ENCODE measurements at regions not wholly inside any gene's neighbourhood (a gene's known extent, or its start where the extent isn't known, plus 50 kb on each side); places are given as distances from the start of the nearest gene placed in this dataset.

DNA sequence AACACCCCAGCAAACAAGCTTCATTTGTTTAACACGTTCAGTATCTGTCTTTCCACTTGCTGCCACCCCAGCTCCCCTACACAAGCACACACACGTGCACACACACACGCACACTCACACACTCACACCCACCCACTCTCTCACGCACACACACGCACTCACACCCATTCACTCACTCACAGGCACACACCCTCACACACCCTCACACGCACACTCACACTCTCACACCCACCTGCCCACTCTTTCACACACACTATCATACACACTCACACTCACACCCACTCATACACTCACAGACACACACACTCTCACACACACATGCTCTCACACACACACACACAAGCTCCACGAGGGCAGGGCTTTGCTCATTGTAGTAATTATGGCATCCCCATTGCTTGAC lies 378.8 kb upstream of the SULF2 start:
- Histone ChIP-seq H3K4me3 (ENCODE audit: low read depth, low read length, poor library complexity, severe bottlenecking) (no peak overlapping the region), H3K27ac (ENCODE audit: low read depth, low read length, poor library complexity, severe bottlenecking) (no peak overlapping the region), H3K27me3 (replicated peaks; ENCODE audit: insufficient read depth, low read depth, low read length, poor library complexity) (peaks cover 31% of the 10 kb centered on the region), H3K9me3 (ENCODE audit: low read depth, low read length, poor library complexity, severe bottlenecking) (no peaks in the 10 kb centered on the region), H3K4me1 (ENCODE audit: insufficient read depth, low read length, poor library complexity, severe bottlenecking) (no peaks in the 10 kb centered on the region), H3K36me3 (ENCODE audit: insufficient read depth, low read length, poor library complexity, severe bottlenecking) (no peaks in the 10 kb centered on the region)
- intact Hi-C loops (cut with micrococcal nuclease; ENCODE audit: unreplicated experiment) = no loop called here
- ChIA-PET CTCF (no interaction called here), POLR2A (ENCODE audit: low non-redundant PET) (no interaction called here)
- no TSS peak for BruUV-seq (replicated peaks)
- TF ChIP-seq EZH2 (IDR thresholded peaks at IDR 0.05; ENCODE audit: borderline replicate concordance, low read depth, low read length, poor library complexity, severe bottlenecking) = no peak
- TF ChIP-seq, protein P1, sequence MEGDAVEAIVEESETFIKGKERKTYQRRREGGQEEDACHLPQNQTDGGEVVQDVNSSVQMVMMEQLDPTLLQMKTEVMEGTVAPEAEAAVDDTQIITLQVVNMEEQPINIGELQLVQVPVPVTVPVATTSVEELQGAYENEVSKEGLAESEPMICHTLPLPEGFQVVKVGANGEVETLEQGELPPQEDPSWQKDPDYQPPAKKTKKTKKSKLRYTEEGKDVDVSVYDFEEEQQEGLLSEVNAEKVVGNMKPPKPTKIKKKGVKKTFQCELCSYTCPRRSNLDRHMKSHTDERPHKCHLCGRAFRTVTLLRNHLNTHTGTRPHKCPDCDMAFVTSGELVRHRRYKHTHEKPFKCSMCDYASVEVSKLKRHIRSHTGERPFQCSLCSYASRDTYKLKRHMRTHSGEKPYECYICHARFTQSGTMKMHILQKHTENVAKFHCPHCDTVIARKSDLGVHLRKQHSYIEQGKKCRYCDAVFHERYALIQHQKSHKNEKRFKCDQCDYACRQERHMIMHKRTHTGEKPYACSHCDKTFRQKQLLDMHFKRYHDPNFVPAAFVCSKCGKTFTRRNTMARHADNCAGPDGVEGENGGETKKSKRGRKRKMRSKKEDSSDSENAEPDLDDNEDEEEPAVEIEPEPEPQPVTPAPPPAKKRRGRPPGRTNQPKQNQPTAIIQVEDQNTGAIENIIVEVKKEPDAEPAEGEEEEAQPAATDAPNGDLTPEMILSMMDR (conservative IDR thresholded peaks at IDR 0.05; ENCODE audit: low read depth, low read length) = no peak
- no peak for DNase-seq (ENCODE audit: low spot score)

- POLR2A ChIA-PET (ENCODE audit: low non-redundant PET) = no interaction called here
- Histone ChIP-seq H3K27me3 (replicated peaks; ENCODE audit: insufficient read depth, low read depth, low read length, poor library complexity) (peaks cover 31% of the 10 kb centered on the region), H3K4me1 (ENCODE audit: insufficient read depth, low read length, poor library complexity, severe bottlenecking) (no peaks in the 10 kb centered on the region), H3K4me3 (ENCODE audit: low read depth, low read length, poor library complexity, severe bottlenecking) (no peak overlapping the region), H3K36me3 (ENCODE audit: insufficient read depth, low read length, poor library complexity, severe bottlenecking) (no peaks in the 10 kb centered on the region), H3K27ac (ENCODE audit: low read depth, low read length, poor library complexity, severe bottlenecking) (no peak overlapping the region), H3K9me3 (ENCODE audit: low read depth, low read length, poor library complexity, severe bottlenecking) (no peaks in the 10 kb centered on the region)
- CTCF ChIA-PET = no interaction called here
- no TSS peak for BruUV-seq (replicated peaks)
- no peak for TF ChIP-seq EZH2 (IDR thresholded peaks at IDR 0.05; ENCODE audit: borderline replicate concordance, low read depth, low read length, poor library complexity, severe bottlenecking)
- TF ChIP-seq, protein P1 (conservative IDR thresholded peaks at IDR 0.05; ENCODE audit: low read depth, low read length) = no peak
- intact Hi-C loops (cut with micrococcal nuclease; ENCODE audit: unreplicated experiment) = no loop called here
- no peak for DNase-seq (ENCODE audit: low spot score)
Measured at GRCh38 chr20:48163505-48163904, 378.2 kb upstream of the SULF2 start.

- no peak for TF ChIP-seq EZH2 (IDR thresholded peaks at IDR 0.05; ENCODE audit: borderline replicate concordance, low read depth, low read length, poor library complexity, severe bottlenecking)
- TF ChIP-seq, protein P1 (conservative IDR thresholded peaks at IDR 0.05; ENCODE audit: low read depth, low read length) = no peak
- no peak for DNase-seq (ENCODE audit: low spot score)
- Histone ChIP-seq H3K27ac (ENCODE audit: low read depth, low read length, poor library complexity, severe bottlenecking) (no peak overlapping the region), H3K4me1 (ENCODE audit: insufficient read depth, low read length, poor library complexity, severe bottlenecking) (no peaks in the 10 kb centered on the region), H3K4me3 (ENCODE audit: low read depth, low read length, poor library complexity, severe bottlenecking) (no peak overlapping the region), H3K9me3 (ENCODE audit: low read depth, low read length, poor library complexity, severe bottlenecking) (no peaks in the 10 kb centered on the region), H3K36me3 (ENCODE audit: insufficient read depth, low read length, poor library complexity, severe bottlenecking) (no peaks in the 10 kb centered on the region), H3K27me3 (replicated peaks; ENCODE audit: insufficient read depth, low read depth, low read length, poor library complexity) (peaks cover 31% of the 10 kb centered on the region)
- intact Hi-C loops (cut with micrococcal nuclease; ENCODE audit: unreplicated experiment) = no loop called here
- POLR2A ChIA-PET (ENCODE audit: low non-redundant PET) = no interaction called here
- CTCF ChIA-PET = no interaction called here
- no TSS peak for BruUV-seq (replicated peaks)
Measured at GRCh38 chr20:48162621-48163020, 377.3 kb upstream of the SULF2 start.

All from A673 (cell line).